Endothelial cell (in vitro differentiated cells): ENCODE measurements at regions not wholly inside any gene's neighbourhood (a gene's known extent, or its start where the extent isn't known, plus 50 kb on each side); places are given as distances from the start of the nearest gene placed in this dataset.
"Not testable (repeated sequence)": the region's sequence is repeated elsewhere in the genome, so short reads cannot be mapped to it uniquely, and the experiment has no call there.

ENCODE experiments used
- DNase-seq: peaks from one replicate; pipeline ENCODE4 v3.0.0; 2021; ENCODE audit warnings: low spot score
- H3K27ac Mint-ChIP-seq: one replicate; pipeline ENCODE4 v1.8.0; 2021; ENCODE audit warnings: mixed read lengths, inconsistent platforms; ENCODE audit not compliant: unreplicated experiment
- H3K27me3 Mint-ChIP-seq: one replicate; pipeline ENCODE4 v1.8.0; 2021; ENCODE audit warnings: mild to moderate bottlenecking, moderate library complexity, mixed read lengths, inconsistent platforms; ENCODE audit not compliant: unreplicated experiment
- H3K36me3 Mint-ChIP-seq: one replicate; pipeline ENCODE4 v1.8.0; 2021; ENCODE audit warnings: mild to moderate bottlenecking, low read depth, mixed read lengths, inconsistent platforms; ENCODE audit not compliant: unreplicated experiment
- H3K4me1 Mint-ChIP-seq: one replicate; pipeline ENCODE4 v1.8.0; 2021; ENCODE audit warnings: mild to moderate bottlenecking, mixed read lengths, inconsistent platforms; ENCODE audit not compliant: unreplicated experiment
- H3K4me3 Mint-ChIP-seq: one replicate; pipeline ENCODE4 v1.8.0; 2021; ENCODE audit warnings: mild to moderate bottlenecking, mixed read lengths, inconsistent platforms; ENCODE audit not compliant: unreplicated experiment
- H3K9me3 Mint-ChIP-seq: one replicate; pipeline ENCODE4 v1.8.0; 2021; ENCODE audit warnings: mixed read lengths, inconsistent platforms; ENCODE audit not compliant: unreplicated experiment
- TF ChIP-seq, protein P1 (sequence below): fragments of 200-600 bp; sonication (generic); IDR thresholded peaks from one replicate; pipeline ENCODE4 v1.5.0; 2021; ENCODE audit warnings: antibody characterized with exemption; ENCODE audit not compliant: unreplicated experiment

DNA sequence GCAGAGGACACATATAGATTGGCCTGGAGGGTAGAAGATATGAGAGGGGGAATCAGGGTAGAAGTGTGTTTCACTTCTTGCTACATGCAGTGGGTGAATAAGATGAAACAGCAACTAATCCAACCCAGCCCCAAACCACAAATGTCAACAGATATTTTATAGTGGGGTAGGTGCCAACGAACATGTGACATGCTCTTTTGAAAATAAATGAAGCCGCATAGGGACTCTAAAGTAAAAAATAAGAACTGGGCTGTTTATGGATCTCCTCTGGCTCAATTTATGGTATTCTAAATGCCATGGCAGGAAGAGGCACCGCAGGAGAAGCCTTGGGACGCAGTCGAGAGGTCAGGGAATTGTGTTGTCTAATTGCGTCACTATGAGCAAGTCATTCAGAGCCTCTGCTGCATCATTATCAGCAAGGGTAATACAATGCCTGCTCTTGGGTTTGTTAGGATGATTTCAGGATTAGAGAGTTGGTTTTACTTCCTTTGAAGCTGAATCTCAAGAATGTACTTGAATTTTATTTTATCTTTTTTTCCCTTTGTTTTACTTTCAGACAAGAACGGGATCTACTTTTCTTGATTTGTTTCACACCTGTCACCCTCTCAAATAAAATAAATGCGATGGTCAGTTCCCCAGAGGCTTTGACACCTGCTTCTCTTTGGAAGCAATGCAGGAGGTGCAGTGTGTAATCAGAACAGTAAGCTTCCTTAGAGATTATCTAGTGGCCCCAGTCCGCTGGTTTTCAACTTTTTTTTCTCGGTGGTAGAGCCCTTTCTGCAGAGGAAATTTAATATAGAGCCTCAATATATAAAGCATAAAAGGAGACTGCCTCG lies 375.6 kb upstream of the CLINT1 start:
- H3K27ac Mint-ChIP-seq, result no peak overlapping the region

DNA sequence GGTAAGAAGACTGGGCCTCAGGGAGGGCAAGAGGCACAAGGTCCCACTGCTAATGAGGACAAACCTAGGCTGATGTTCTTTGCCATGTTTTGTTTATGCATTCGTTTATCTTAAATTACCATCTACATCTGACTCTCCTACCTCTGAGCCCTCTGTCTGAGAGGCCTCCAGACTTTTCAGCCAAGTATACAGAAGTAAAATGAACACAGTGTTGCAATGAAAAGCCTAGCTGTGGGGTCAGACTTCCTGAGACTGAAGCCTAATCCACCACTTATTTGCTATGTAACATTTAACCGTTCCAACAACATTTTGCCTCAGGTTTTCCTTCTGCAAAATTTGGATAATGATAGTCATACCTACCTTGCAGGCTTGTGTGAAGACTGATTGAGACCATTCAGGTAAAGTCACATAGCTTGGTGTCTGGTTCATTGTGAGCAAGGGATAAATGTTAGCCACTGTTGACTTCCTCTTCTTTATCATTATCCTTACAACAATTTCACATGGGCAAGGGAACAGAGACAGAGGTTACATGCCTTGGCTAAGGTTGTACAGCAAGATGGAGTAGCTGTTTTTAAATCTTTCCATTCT lies 374.9 kb upstream of the CLINT1 start:
- Mint-ChIP-seq H3K4me1 (no peaks in the 10 kb centered on the region), H3K4me3 (no peak overlapping the region), H3K9me3 (no peaks in the 10 kb centered on the region), H3K27me3 (no peaks in the 10 kb centered on the region), H3K36me3 (no peaks in the 10 kb centered on the region), H3K27ac (no peak overlapping the region)
- TF ChIP-seq, protein P1, sequence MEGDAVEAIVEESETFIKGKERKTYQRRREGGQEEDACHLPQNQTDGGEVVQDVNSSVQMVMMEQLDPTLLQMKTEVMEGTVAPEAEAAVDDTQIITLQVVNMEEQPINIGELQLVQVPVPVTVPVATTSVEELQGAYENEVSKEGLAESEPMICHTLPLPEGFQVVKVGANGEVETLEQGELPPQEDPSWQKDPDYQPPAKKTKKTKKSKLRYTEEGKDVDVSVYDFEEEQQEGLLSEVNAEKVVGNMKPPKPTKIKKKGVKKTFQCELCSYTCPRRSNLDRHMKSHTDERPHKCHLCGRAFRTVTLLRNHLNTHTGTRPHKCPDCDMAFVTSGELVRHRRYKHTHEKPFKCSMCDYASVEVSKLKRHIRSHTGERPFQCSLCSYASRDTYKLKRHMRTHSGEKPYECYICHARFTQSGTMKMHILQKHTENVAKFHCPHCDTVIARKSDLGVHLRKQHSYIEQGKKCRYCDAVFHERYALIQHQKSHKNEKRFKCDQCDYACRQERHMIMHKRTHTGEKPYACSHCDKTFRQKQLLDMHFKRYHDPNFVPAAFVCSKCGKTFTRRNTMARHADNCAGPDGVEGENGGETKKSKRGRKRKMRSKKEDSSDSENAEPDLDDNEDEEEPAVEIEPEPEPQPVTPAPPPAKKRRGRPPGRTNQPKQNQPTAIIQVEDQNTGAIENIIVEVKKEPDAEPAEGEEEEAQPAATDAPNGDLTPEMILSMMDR, result no peak
- no peak for DNase-seq

More for the DNA sequence above, 375.6 kb upstream of the CLINT1 start:
- Mint-ChIP-seq H3K4me3 (no peak overlapping the region), H3K9me3 (no peaks in the 10 kb centered on the region), H3K27me3 (no peaks in the 10 kb centered on the region), H3K4me1 (no peaks in the 10 kb centered on the region), H3K36me3 (no peaks in the 10 kb centered on the region)
- TF ChIP-seq, protein P1, result no peak
- no peak for DNase-seq

DNA sequence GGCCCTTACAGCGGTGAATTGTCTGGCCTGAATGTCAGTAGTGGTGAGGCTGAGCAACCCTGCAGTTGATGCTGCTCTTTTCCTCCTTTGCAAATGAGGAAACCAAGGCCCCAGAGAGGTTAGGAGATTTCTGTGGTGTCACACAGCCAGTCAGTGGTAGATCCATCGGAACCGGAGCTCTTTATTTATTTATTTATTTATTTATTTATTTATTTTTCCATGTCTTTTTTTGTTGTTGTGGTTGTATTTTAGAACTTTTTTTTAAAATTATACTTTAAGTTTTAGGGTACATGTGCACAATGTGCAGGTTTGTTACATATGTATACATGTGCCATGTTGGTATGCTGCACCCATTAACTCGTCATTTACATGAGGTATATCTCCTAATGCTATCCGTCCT lies 368.4 kb upstream of the CLINT1 start:
- not testable (repeated sequence) for H3K36me3 Mint-ChIP-seq

DNA sequence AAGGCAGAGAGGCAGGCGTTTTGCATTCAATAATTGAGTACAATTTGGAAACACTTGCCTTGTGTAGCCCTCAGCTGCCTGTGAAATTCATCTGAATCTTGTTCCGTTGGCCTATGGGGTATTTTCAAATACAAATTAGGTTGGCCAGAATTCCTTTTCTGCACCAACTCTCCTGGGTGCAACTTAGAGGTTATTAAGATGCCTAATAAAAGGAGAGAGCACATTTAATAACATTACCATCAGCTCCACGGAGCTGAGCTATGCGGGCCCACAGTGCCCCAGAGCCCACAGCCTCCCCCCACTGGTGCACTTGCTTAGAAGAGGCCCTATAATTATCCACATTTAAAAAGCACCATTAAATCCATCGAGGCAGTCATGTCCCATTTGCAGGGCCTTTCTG lies 367.6 kb upstream of the CLINT1 start:
- Mint-ChIP-seq H3K36me3 (no peaks in the 10 kb centered on the region), H3K27ac (no peak overlapping the region), H3K4me3 (no peak overlapping the region), H3K27me3 (peaks cover 2% of the 10 kb centered on the region), H3K4me1 (no peaks in the 10 kb centered on the region), H3K9me3 (peaks cover 3% of the 10 kb centered on the region)
- DNase-seq, result no peak
- TF ChIP-seq, protein P1, result no peak

More for the DNA sequence above, 368.4 kb upstream of the CLINT1 start:
- not testable (repeated sequence) for H3K9me3 Mint-ChIP-seq, H3K27me3 Mint-ChIP-seq, DNase-seq, H3K4me1 Mint-ChIP-seq, H3K27ac Mint-ChIP-seq, H3K4me3 Mint-ChIP-seq

DNA sequence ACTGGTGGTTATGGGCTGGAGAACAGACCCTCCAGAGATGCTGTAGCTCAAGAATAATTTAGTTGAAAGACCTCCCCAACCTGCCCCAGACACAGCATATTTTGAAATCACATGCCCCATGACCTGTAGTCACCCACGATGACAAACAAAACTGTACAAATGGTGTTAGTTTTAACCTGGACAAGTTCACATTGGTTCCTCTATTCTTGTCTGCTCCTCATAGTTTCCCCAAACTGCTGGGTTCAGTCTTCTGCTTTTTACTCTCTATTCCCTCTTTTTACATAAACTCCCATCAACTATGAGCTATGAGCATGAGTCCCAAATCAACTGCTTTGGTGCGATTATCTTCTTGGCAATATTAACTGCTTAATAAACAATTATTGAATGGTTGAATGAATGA lies 365.3 kb upstream of the CLINT1 start:
- Mint-ChIP-seq H3K4me3 (no peak overlapping the region), H3K27ac (no peak overlapping the region), H3K36me3 (no peaks in the 10 kb centered on the region), H3K27me3 (peaks cover 2% of the 10 kb centered on the region), H3K9me3 (peaks cover 3% of the 10 kb centered on the region), H3K4me1 (no peaks in the 10 kb centered on the region)
- TF ChIP-seq, protein P1, result no peak
- no peak for DNase-seq
